Kidney capillary endothelial cell (primary cell): ENCODE measurements at regions not wholly inside any gene's neighbourhood (a gene's known extent, or its start where the extent isn't known, plus 50 kb on each side); places are given as distances from the start of the nearest gene placed in this dataset.
"Not testable (repeated sequence)": the region's sequence is repeated elsewhere in the genome, so short reads cannot be mapped to it uniquely, and the experiment has no call there.

ENCODE experiments used
- DNase-seq: peaks from one replicate; pipeline ENCODE4 v3.0.0-alpha.2; 2018; ENCODE audit warnings: low spot score

- DNase-seq = not testable (repeated sequence)
Observed at GRCh38 chr7:149995369-149996026, 121.7 kb downstream of the ATP6V0E2 start.

GRCh38 chr7:150000780-150001599 lies 127.2 kb downstream of the ATP6V0E2 start:
- DNase-seq = not testable (repeated sequence)

GRCh38 chr7:150003304-150003810 lies 129.6 kb downstream of the ATP6V0E2 start:
- DNase-seq = no peak

GRCh38 chr7:150003973-150004372 lies 130.2 kb downstream of the ATP6V0E2 start:
- DNase-seq = not testable (repeated sequence)

- not testable (repeated sequence) for DNase-seq
Observed at GRCh38 chr7:150004843-150005242, 131.1 kb downstream of the ATP6V0E2 start.

GRCh38 chr7:150009620-150010303 lies 136.0 kb downstream of the ATP6V0E2 start:
- DNase-seq = not testable (repeated sequence)

GRCh38 chr7:150016651-150017189 lies 143.0 kb downstream of the ATP6V0E2 start:
- DNase-seq = not testable (repeated sequence)

GRCh38 chr7:150020210-150020609 lies 146.4 kb downstream of the ATP6V0E2 start:
- not testable (repeated sequence) for DNase-seq

GRCh38 chr7:150024550-150025490 lies 151.1 kb downstream of the ATP6V0E2 start:
- not testable (repeated sequence) for DNase-seq

- DNase-seq = not testable (repeated sequence)
Observed at GRCh38 chr7:150025802-150026201, 152.0 kb downstream of the ATP6V0E2 start.

GRCh38 chr7:150028344-150029012 lies 154.7 kb downstream of the ATP6V0E2 start:
- not testable (repeated sequence) for DNase-seq

GRCh38 chr7:150029013-150029389 lies 155.2 kb downstream of the ATP6V0E2 start:
- not testable (repeated sequence) for DNase-seq

- not testable (repeated sequence) for DNase-seq
Observed at GRCh38 chr7:150031733-150032132, 158.0 kb downstream of the ATP6V0E2 start.

GRCh38 chr7:150033711-150034110 lies 159.9 kb downstream of the ATP6V0E2 start:
- DNase-seq = not testable (repeated sequence)

- DNase-seq = not testable (repeated sequence)
Observed at GRCh38 chr7:150035769-150036168, 162.0 kb downstream of the ATP6V0E2 start.

- DNase-seq = not testable (repeated sequence)
Observed at GRCh38 chr7:150039061-150039460, 165.3 kb downstream of the ATP6V0E2 start.

- DNase-seq = not testable (repeated sequence)
Observed at GRCh38 chr7:150042281-150042680, 168.5 kb downstream of the ATP6V0E2 start.

GRCh38 chr7:150044771-150045170 lies 171.0 kb downstream of the ATP6V0E2 start:
- DNase-seq = peak; percentile 17

GRCh38 chr7:150045596-150045995 lies 171.8 kb downstream of the ATP6V0E2 start:
- DNase-seq = not testable (repeated sequence)
